Dermis blood vessel endothelial cell (primary cell): ENCODE measurements at regions not wholly inside any gene's neighbourhood (a gene's known extent, or its start where the extent isn't known, plus 50 kb on each side); places are given as distances from the start of the nearest gene placed in this dataset.
"Not testable (repeated sequence)": the region's sequence is repeated elsewhere in the genome, so short reads cannot be mapped to it uniquely, and the experiment has no call there.

Source experiments
- DNase-seq: peaks from one replicate; pipeline ENCODE4 v3.0.0; 2010

DNA sequence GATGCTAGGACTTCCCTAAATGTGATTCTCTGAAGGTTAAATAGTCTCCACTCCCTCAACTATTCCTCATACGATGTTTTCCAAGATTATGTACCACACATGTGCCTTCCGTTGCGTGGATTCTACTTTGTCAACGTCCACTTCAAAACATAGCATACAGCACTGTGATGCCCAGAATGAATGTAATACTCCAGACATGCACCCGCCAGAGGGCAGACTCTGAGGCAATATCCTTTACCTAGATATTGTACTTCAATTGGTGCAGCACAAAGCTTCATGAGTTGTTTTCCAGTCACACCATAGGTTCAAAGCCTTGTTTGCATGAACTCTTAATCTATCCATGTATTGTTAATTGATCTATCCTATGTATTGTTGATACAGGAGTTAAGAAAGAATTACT lies 201.0 kb upstream of the NABP1 start:
- no peak for DNase-seq

GRCh38 chr2:191478799-191479679 lies 198.9 kb upstream of the NABP1 start:
- DNase-seq: peak; percentile 68

DNA sequence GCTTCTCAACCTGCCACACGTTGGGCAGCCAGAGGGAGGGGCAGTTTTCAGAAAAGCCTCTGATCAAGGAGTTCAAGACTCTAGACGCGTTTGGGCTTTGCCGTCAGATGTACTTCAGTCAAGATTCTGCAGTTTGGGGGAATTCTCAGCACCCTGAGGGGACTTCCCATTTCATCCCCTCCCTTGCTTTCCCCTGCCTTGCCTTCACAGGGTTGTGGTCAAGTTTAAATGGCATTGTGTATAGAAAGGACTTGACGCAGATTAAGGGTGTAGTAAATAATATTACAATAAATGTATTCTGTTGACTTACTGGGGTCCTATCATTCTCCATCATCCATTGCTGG lies 198.3 kb upstream of the NABP1 start:
- DNase-seq: no peak

DNA sequence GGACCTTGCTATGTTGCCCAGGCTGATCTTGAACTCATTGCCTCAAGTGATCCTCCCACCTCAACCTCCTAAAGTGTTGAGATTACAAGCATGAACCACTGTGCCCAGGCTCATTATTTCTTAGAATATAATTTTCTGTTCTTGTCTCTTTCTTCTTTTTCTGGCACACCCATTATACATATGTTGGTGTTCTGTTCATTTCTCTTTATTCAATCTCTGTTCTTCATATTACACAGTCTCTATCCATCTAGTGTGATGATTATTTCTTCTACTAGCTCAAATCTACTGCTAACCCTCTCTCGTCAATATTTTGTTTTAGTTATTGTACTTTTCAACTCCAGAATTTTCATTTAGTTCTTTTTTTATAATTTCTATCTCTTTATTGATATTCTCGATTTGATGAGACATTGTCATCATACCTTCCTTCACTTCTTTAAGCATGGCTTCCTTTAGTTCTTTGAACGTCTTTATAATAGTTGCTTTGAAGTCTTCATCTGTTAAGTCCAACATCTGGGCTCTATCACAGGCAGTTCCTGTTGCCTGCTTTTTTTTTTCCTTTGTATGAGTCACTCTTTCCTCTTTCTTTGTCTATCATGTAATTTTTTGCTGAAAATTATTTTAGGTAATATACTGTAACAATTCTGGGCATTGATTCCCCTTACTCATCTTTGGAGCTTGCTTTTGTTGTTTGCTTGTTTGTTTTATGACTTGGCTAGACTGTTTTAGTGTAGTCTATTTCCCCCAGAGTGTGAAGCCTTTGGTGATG lies 196.4 kb upstream of the NABP1 start:
- DNase-seq: peak; percentile 15

DNA sequence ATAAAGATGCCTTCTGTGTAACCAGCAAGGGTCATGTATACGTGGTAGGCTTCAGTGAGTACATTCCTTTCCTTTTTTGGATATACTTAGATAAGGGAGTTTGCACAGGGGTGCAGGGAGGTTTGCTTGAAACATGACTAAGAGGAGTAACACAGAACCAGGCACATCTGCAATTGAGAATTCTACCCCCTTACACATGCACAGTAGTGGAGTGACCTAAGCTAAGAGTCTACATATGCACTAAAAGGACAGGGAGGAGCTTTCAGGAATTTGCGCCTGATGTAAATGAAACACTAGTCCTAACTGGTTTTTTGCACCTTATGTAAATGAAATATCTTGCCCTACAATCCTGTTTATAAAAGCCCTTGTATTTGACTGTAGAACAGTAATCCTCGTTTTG lies 194.8 kb upstream of the NABP1 start:
- no peak for DNase-seq

- DNase-seq: peak; percentile 74
Measured at GRCh38 chr2:191486584-191487320, 191.2 kb upstream of the NABP1 start.

DNA sequence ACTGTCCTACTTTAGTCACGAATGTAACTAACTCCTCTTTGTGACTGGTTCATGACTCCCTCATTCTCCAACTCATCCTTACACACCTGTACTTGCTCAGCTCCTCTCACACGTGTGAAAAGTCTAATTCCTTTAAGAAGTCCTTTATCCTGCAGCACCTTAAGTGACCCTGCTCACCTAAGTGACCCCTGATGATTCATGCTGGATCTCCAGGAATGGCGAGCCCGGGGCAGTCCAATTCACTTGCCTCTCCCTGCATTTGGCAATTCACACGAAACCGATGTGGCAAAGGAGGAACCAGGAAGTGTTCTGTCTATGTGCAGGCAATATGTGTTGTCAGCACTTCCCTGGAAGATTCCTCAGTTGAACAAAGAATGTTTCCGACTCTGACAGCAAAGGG lies 189.8 kb upstream of the NABP1 start:
- no peak for DNase-seq

- no peak for DNase-seq
Measured at GRCh38 chr2:191489177-191489576, 188.8 kb upstream of the NABP1 start.

DNA sequence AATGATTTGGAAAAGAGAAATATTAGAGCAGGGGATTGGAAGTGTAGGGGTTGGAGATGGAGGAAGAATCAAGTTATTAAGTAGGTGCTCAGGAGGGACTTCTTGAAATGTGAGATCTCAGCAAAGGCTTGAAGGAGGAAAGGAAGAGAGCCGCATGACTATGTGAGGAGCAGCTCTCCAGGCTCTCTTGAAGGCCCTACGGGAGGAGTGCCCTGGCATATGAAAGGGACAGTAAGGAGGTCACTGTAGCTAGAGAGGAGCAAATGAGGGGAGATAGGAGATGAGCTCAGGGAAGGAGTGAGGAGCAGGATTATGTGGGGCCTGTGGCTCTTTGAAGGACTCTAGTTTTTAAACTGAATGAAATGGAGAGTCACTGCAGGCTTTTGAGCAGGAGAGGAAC lies 181.1 kb upstream of the NABP1 start:
- no peak for DNase-seq

GRCh38 chr2:191497822-191498221 lies 180.1 kb upstream of the NABP1 start:
- DNase-seq: no peak

DNA sequence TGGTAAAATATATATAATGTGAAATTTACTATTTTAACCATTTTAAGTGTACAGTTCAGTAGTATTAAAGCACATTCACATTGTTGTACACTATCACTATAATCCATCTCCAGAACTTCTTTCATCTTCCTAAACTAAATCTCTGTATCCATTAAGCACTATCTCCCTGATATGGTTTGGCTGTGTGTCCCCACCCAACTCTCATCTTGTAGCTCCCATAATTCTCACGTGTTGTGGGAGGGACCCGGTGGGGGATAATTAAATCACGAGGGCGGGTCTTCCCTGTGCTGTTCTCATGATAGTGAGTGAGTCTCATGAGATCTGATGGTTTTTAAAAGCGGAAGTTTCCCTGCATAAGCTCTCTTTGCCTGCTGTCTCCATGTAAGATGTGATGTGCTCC lies 178.9 kb upstream of the NABP1 start:
- no peak for DNase-seq

GRCh38 chr2:191499874-191500565 lies 177.9 kb upstream of the NABP1 start:
- no peak for DNase-seq

GRCh38 chr2:191500566-191500883 lies 177.4 kb upstream of the NABP1 start:
- no peak for DNase-seq

- DNase-seq: no peak
Measured at GRCh38 chr2:191500884-191501560, 176.9 kb upstream of the NABP1 start.

DNA sequence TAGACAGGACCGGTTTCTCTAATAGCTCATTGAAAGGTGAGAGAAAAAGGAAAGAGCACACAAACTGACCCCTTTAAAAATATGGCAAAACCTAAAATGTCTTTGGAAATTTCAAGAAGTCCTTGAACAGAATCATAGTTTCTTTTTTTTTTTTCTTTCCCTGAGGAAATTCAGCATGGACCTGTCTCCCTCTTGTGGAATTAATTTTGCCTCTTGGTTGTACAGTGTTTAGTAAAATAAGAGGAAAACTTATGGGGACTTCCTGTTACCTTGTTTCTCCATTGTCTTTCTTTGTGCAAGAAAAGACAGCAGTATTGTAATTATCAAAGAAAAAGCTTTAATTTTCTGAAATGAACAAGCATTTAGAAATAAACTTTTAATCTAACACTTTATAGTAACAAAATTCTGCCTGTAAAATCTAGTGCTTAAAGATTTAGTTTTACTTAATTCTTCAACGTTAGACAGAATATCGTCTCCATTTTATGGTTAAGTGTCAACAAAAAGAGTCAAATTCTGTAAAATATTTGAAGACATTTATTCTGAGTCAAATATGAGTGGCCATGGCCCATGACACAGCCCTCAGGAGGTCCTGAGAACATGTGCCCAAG lies 176.3 kb upstream of the NABP1 start:
- DNase-seq: peak; percentile 70

GRCh38 chr2:191506515-191506914 lies 171.4 kb upstream of the NABP1 start:
- DNase-seq: no peak

DNA sequence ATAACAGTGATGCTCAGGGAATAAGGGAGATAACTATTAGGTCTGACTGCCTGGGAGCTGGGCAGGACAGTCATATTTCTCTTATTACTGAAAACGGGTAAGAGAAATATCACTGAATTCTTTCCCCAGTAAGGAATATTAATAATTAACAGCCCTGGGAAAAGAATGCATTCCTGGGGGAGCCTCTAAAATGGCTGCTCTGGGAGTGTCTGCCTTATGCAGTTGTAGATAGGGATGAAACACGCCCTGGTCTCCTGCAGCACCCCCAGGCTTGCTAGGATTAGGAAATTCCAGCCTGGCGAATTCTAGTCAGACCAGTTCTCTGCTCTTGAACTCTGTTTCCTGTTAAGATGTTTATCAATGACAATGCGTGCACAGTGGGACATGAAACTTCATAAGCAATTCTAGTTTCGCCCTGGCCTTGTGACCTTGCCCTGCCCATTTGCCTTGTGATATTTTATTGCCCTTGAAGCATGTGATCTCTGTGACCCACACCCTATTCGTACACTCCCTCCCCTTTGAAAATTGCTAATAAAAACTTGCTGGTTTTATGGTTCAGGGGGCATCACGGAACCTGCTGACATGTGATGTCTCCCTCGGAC lies 170.6 kb upstream of the NABP1 start:
- DNase-seq: not testable (repeated sequence)

- DNase-seq: no peak
Measured at GRCh38 chr2:191508738-191509137, 169.2 kb upstream of the NABP1 start.

- DNase-seq: no peak
Measured at GRCh38 chr2:191512216-191512835, 165.6 kb upstream of the NABP1 start.

GRCh38 chr2:191512874-191513273 lies 165.1 kb upstream of the NABP1 start:
- DNase-seq: no peak

GRCh38 chr2:191514613-191515012 lies 163.3 kb upstream of the NABP1 start:
- no peak for DNase-seq
